ENCODE measurements at regions not wholly inside any gene's neighbourhood (a gene's known extent, or its start where the extent isn't known, plus 50 kb on each side); places are given as distances from the start of the nearest gene placed in this dataset.

DNA sequence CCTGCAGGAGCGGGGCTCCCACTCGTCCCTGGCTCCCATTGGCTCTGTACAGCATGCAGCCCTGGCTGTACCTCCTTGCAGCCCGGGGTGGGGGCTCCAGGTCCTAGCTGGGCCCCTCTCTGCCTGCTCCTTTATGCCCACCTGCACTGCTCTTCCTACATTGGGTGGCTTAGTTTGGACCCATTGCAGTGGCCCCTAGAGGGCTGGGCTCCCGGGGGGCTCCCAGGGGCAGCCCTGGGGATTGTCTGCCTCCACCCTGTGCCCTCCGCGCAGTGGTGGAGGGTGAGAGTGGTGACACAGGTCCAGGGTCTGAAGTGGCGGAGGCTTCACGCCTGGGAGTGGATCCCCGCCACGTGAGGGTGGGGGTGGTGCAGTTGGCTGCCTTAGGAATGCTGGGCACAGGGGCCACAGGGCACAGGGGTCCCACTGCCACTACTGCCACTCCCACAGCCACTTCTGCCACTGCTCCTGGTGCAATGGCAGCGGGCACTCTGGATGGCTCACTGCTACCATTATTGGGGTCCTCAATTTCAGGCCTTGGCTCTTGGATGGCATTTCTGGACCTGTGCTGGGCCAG lies 177.1 kb downstream of the ARL4A start:
- peaks cover 17% of the 10 kb centered on the region for H3K4me1 ChIP-seq (ENCODE audit: control insufficient read depth, extremely low read depth, insufficient read depth, low read length)
- no peak for DNase-seq (ENCODE audit: low read depth, low spot score)
- ChIA-PET POLR2A (no interaction called here), CTCF (no interaction called here)
- dilution Hi-C loops (cut with MboI; ENCODE audit: extremely low pct_ligation_motif_present, low sequenced_read_pairs) (no loop called here), intact Hi-C loops (cut with micrococcal nuclease) (loop anchor here (10.0 kb wide), 1 partner anchor 250 kb away; no protein-coding TSS in a partner anchor)
- H3K4me2 ChIP-seq (ENCODE audit: insufficient read depth, low read length), result no peak overlapping the region
- no peak overlapping the region for H3K9ac ChIP-seq (replicated peaks; ENCODE audit: extremely low read depth, insufficient read depth, low read length)
- H3K27ac ChIP-seq (ENCODE audit: insufficient read depth, low read depth, low read length), result no peak overlapping the region
- no TSS peak for BruUV-seq (replicated peaks)
- H3K9me3 ChIP-seq (replicated peaks; ENCODE audit: control insufficient read depth, insufficient read depth, low read length), result no peaks in the 10 kb centered on the region
- no peaks in the 10 kb centered on the region for H3K79me2 ChIP-seq (ENCODE audit: control insufficient read depth, insufficient read depth, low read length)
- no peaks in the 10 kb centered on the region for H4K20me1 ChIP-seq (replicated peaks; ENCODE audit: control insufficient read depth, extremely low read depth, insufficient read depth, low read length)
- H3K27me3 ChIP-seq (ENCODE audit: control insufficient read depth in 2 of 2, insufficient read depth in 2 of 2, low read length in 2 of 2), result no peaks in the 10 kb centered on the region
- no peak overlapping the region for H2AFZ ChIP-seq (ENCODE audit: low read depth, low read length)
- TF ChIP-seq GATA2 (IDR thresholded peaks at IDR 0.05; ENCODE audit: insufficient read depth, insufficient read length, low read depth, low read length) (no peak), POLR2AphosphoS5 (IDR thresholded peaks at IDR 0.05; ENCODE audit: insufficient read depth, low read depth, low read length) (no peak), POLR2A (IDR thresholded peaks at IDR 0.05; ENCODE audit: low read depth, low read length) (no peak)
- H3K9me1 ChIP-seq (replicated peaks; ENCODE audit: control insufficient read depth, extremely low read depth, insufficient read depth, low read length), result no peaks in the 10 kb centered on the region
- H3K4me3 ChIP-seq (replicated peaks in 1 of 3; ENCODE audit: insufficient read depth in 1 of 3, low read depth in 1 of 3, low read length in 3 of 3), result no peak overlapping the region
- H3K36me3 ChIP-seq (ENCODE audit: control insufficient read depth in 2 of 2, extremely low read depth in 1 of 2, insufficient read depth in 2 of 2, low read length in 2 of 2), result no peaks in the 10 kb centered on the region
- no peak for FAIRE-seq

DNA sequence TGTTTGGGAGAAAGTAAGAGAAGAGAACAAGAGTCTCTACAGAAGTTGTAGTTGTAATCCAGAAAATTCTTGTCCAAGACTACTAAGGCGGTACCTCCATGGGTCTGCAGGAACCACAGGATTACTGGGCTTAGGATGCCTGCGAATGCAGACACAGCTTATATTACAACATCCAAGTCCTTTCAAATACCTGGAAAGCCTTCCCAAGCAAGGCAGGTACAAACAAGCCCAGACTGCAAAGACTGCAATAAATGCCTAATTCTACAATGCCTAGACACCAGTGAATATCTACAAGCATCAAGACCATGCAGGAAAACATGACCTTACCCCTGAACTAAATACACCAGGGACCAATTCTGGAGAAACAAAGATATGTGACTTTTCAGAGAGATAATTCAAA lies 178.2 kb downstream of the ARL4A start:
- Histone ChIP-seq H3K27ac (ENCODE audit: insufficient read depth, low read depth, low read length) (no peak overlapping the region), H3K27me3 (ENCODE audit: control insufficient read depth in 2 of 2, insufficient read depth in 2 of 2, low read length in 2 of 2) (no peaks in the 10 kb centered on the region), H3K9me3 (replicated peaks; ENCODE audit: control insufficient read depth, insufficient read depth, low read length) (no peaks in the 10 kb centered on the region), H3K4me1 (ENCODE audit: control insufficient read depth, extremely low read depth, insufficient read depth, low read length) (peaks cover 10% of the 10 kb centered on the region), H3K79me2 (ENCODE audit: control insufficient read depth, insufficient read depth, low read length) (no peaks in the 10 kb centered on the region), H3K36me3 (ENCODE audit: control insufficient read depth in 2 of 2, extremely low read depth in 1 of 2, insufficient read depth in 2 of 2, low read length in 2 of 2) (no peaks in the 10 kb centered on the region), H3K9me1 (replicated peaks; ENCODE audit: control insufficient read depth, extremely low read depth, insufficient read depth, low read length) (no peaks in the 10 kb centered on the region), H2AFZ (ENCODE audit: low read depth, low read length) (no peak overlapping the region), H3K9ac (replicated peaks; ENCODE audit: extremely low read depth, insufficient read depth, low read length) (no peak overlapping the region), H3K4me2 (ENCODE audit: insufficient read depth, low read length) (no peak overlapping the region), H4K20me1 (replicated peaks; ENCODE audit: control insufficient read depth, extremely low read depth, insufficient read depth, low read length) (no peaks in the 10 kb centered on the region), H3K4me3 (replicated peaks in 1 of 3; ENCODE audit: insufficient read depth in 1 of 3, low read depth in 1 of 3, low read length in 3 of 3) (no peak overlapping the region)
- intact Hi-C loops (cut with micrococcal nuclease) (loop anchor here (10.0 kb wide), 1 partner anchor 249 kb away; no protein-coding TSS in a partner anchor), dilution Hi-C loops (cut with MboI; ENCODE audit: extremely low pct_ligation_motif_present, low sequenced_read_pairs) (no loop called here)
- FAIRE-seq (no peak), DNase-seq (ENCODE audit: low read depth, low spot score) (no peak)
- POLR2A ChIA-PET, result no interaction called here
- BruUV-seq (replicated peaks), result no TSS peak
- TF ChIP-seq FOS (IDR thresholded peaks at IDR 0.05; ENCODE audit: borderline replicate concordance, insufficient read depth, low read length), result no peak
- no peak for TF ChIP-seq POLR2A (IDR thresholded peaks at IDR 0.05; ENCODE audit: low read depth, low read length)
- TF ChIP-seq, protein P1, sequence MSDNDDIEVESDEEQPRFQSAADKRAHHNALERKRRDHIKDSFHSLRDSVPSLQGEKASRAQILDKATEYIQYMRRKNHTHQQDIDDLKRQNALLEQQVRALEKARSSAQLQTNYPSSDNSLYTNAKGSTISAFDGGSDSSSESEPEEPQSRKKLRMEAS (IDR thresholded peaks at IDR 0.05; ENCODE audit: insufficient read depth, insufficient read length), result no peak
- TF ChIP-seq MYC (IDR thresholded peaks at IDR 0.05; ENCODE audit: low read depth, low read length), result no peak
- TF ChIP-seq POLR2AphosphoS5 (IDR thresholded peaks at IDR 0.05; ENCODE audit: insufficient read depth, low read depth, low read length), result no peak
- TF ChIP-seq GATA2 (IDR thresholded peaks at IDR 0.05; ENCODE audit: insufficient read depth, insufficient read length, low read depth, low read length), result no peak
- TF ChIP-seq, protein P2, sequence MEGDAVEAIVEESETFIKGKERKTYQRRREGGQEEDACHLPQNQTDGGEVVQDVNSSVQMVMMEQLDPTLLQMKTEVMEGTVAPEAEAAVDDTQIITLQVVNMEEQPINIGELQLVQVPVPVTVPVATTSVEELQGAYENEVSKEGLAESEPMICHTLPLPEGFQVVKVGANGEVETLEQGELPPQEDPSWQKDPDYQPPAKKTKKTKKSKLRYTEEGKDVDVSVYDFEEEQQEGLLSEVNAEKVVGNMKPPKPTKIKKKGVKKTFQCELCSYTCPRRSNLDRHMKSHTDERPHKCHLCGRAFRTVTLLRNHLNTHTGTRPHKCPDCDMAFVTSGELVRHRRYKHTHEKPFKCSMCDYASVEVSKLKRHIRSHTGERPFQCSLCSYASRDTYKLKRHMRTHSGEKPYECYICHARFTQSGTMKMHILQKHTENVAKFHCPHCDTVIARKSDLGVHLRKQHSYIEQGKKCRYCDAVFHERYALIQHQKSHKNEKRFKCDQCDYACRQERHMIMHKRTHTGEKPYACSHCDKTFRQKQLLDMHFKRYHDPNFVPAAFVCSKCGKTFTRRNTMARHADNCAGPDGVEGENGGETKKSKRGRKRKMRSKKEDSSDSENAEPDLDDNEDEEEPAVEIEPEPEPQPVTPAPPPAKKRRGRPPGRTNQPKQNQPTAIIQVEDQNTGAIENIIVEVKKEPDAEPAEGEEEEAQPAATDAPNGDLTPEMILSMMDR (IDR thresholded peaks at IDR 0.05; ENCODE audit: extremely low read depth in 1 of 2, insufficient read depth in 1 of 2, low read depth in 1 of 2, low read length in 2 of 2), result no peak
- no peak for TF ChIP-seq EZH2 (IDR thresholded peaks at IDR 0.05; ENCODE audit: borderline replicate concordance, low read depth, low read length, severe bottlenecking)
- CTCF ChIA-PET, result interaction anchor here (1.3 to 2.1 kb wide), 2 partner anchors 13 to 178 kb away, joined by 4 to 11 read pairs; partner anchors contain the start of gene ARL4A

Data from endothelial cell of umbilical vein (primary cell).